ENCODE measurements at regions not wholly inside any gene's neighbourhood (a gene's known extent, or its start where the extent isn't known, plus 50 kb on each side); places are given as distances from the start of the nearest gene placed in this dataset.
"Not testable (repeated sequence)": the region's sequence is repeated elsewhere in the genome, so short reads cannot be mapped to it uniquely, and the experiment has no call there.

GRCh38 chr3:16765661-16766060 is 119.1 kb upstream of the PLCL2 start:
- no peak for TF ChIP-seq CTCF (IDR thresholded peaks at IDR 0.05; ENCODE audit: insufficient read depth, low read depth, low read length)

DNA sequence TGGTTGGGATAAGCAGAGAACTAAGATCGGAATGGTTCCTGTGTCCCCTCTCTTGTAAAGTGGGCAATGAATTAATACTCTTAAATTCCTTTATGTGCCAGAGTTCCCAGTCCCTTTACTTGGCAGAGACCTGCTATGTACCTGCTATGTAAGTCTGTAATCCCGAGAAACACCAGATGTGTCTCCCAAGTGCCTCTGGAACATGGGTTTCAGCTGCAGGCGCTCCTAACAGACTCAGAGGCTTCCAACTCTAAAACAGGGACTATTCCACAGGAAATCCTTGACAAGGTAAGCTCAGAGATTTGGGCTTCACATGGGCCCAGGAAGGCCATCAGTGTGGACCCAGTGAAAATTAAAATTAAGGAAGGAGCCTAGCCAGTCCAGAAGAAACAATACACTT is 117.7 kb upstream of the PLCL2 start:
- no peak for TF ChIP-seq CTCF (IDR thresholded peaks at IDR 0.05; ENCODE audit: insufficient read depth, low read depth, low read length)
- DNase-seq (ENCODE audit: low read depth): no peak
- H3K4me3 ChIP-seq (ENCODE audit: low read depth, low read length): no peak overlapping the region

More at GRCh38 chr3:16765661-16766060, 119.1 kb upstream of the PLCL2 start:
- no peak overlapping the region for H3K4me3 ChIP-seq (ENCODE audit: low read depth, low read length)
- no peak for DNase-seq (ENCODE audit: low read depth)

DNA sequence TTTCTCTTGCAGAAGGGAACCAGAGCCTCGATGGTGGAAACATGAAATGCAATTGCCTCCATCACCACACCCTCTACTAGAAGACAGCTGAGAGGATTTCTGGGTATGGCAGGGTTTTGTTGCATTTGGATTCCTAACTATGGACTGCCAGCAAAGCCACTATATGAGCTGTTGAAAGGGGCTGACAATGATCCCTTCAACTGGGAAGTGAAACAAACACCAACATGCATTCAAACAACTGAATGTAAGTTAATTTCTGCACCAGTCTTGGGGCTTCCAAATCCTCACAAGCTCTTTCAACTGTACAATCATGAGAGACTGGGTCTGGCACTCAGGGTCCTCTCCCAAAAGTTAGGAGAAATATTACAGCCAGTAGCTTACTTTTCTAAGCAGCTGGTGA is 116.7 kb upstream of the PLCL2 start:
- DNase-seq (ENCODE audit: low read depth): no peak
- TF ChIP-seq CTCF (IDR thresholded peaks at IDR 0.05; ENCODE audit: insufficient read depth, low read depth, low read length): no peak
- no peak overlapping the region for H3K4me3 ChIP-seq (ENCODE audit: low read depth, low read length)

- DNase-seq (ENCODE audit: low read depth): no peak
- TF ChIP-seq CTCF (IDR thresholded peaks at IDR 0.05; ENCODE audit: insufficient read depth, low read depth, low read length): no peak
- H3K4me3 ChIP-seq (ENCODE audit: low read depth, low read length): no peak overlapping the region
These were observed 115.8 kb upstream of the PLCL2 start for GRCh38 chr3:16768956-16769355.

- no peak for DNase-seq (ENCODE audit: low read depth)
- TF ChIP-seq CTCF (IDR thresholded peaks at IDR 0.05; ENCODE audit: insufficient read depth, low read depth, low read length): no peak
- no peak overlapping the region for H3K4me3 ChIP-seq (ENCODE audit: low read depth, low read length)
These were observed 115.2 kb upstream of the PLCL2 start for GRCh38 chr3:16769525-16769924.

DNA sequence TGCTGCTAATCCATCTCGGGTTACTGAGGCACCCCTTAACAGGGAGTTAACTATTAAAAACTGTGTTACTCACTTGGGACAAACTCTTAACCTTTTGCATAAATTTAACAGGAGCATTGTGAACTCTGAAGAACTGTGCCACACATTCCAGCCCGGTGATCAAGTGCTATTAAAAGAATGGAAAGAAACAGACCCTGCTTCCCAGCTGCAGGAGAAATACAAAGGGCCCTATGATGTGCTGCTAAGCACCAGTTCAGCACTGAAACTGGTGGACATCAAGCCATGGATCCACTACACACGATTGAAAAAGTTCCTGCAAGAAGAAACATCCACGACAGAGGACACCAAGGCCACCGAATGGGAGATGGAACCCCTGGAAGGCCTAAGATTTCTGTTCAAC is 114.7 kb upstream of the PLCL2 start:
- no peak for TF ChIP-seq CTCF (IDR thresholded peaks at IDR 0.05; ENCODE audit: insufficient read depth, low read depth, low read length)
- DNase-seq (ENCODE audit: low read depth): no peak
- no peak overlapping the region for H3K4me3 ChIP-seq (ENCODE audit: low read depth, low read length)

GRCh38 chr3:16770792-16771191 is 114.0 kb upstream of the PLCL2 start:
- no peak overlapping the region for H3K4me3 ChIP-seq (ENCODE audit: low read depth, low read length)
- DNase-seq (ENCODE audit: low read depth): no peak
- TF ChIP-seq CTCF (IDR thresholded peaks at IDR 0.05; ENCODE audit: insufficient read depth, low read depth, low read length): no peak

DNA sequence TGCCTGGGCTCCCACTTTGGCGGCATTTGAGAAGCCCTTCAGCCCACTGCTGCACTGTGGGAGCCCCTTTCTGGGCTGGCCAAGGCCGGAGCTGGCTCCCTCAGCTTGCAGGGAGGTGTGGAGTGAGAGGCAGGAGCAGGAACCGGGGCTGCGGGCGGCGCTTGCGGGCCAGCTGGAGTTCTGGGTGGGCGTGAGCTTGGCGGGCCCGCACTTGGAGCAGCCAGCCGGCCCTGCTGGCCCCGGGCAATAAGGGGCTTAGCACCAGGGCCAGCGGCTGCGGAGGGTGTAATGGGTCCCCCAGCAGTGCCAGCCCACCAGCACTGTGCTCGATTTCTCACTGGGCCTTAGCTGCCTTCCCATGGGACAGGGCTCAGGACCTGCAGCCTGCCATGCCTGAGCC is 111.2 kb upstream of the PLCL2 start:
- not testable (repeated sequence) for H3K4me3 ChIP-seq (ENCODE audit: low read depth, low read length); DNase-seq (ENCODE audit: low read depth)

- DNase-seq (ENCODE audit: low read depth); H3K4me3 ChIP-seq (ENCODE audit: low read depth, low read length): not testable (repeated sequence)
These were observed 110.2 kb upstream of the PLCL2 start for GRCh38 chr3:16774536-16774935.
